GM23338 (cell line): ENCODE measurements at regions not wholly inside any gene's neighbourhood (a gene's known extent, or its start where the extent isn't known, plus 50 kb on each side); places are given as distances from the start of the nearest gene placed in this dataset.

Source experiments
- ATAC-seq: fragments of 200-7000 bp; cut with Tn5 transposase; 3 replicates; pipeline ENCODE4 v1.9.1; 2020
- DNase-seq: peaks from one replicate; pipeline ENCODE4 v3.0.0-alpha.2; 2015; ENCODE audit warnings: low spot score
- H2AFZ ChIP-seq: fragments of 200-600 bp; sonication (generic); 2 replicates; pipeline ENCODE4 v1.8.0; 2016; ENCODE audit warnings: antibody characterized with exemption, mild to moderate bottlenecking, moderate library complexity
- H3F3A ChIP-seq: fragments of 200-600 bp; sonication (generic); replicated peaks from 2 replicates; pipeline ENCODE4 v1.8.0; 2017; ENCODE audit warnings: antibody characterized with exemption, mixed run types, low read depth
- H3K27ac ChIP-seq: fragments of 200-600 bp; sonication (generic); 2 replicates; pipeline ENCODE4 v1.6.1; 2016; ENCODE audit warnings: low read depth
- H3K27me3 ChIP-seq: fragments of 200-600 bp; sonication (generic); 2 replicates; pipeline ENCODE4 v1.8.0; 2016; ENCODE audit warnings: mild to moderate bottlenecking, mixed run types, moderate library complexity; ENCODE audit not compliant: insufficient read depth
- H3K36me3 ChIP-seq: fragments of 200-600 bp; sonication (generic); 2 replicates; pipeline ENCODE4 v1.8.0; 2016; ENCODE audit warnings: mild to moderate bottlenecking; ENCODE audit not compliant: insufficient read depth
- H3K4me1 ChIP-seq: fragments of 200-600 bp; sonication (generic); 2 replicates; pipeline ENCODE4 v1.8.0; 2016; ENCODE audit warnings: mild to moderate bottlenecking, moderate library complexity; ENCODE audit not compliant: insufficient read depth
- H3K4me2 ChIP-seq: fragments of 200-600 bp; sonication (generic); 2 replicates; pipeline ENCODE4 v1.7.1; 2017; ENCODE audit warnings: mixed run types
- H3K4me3 ChIP-seq: fragments of 200-600 bp; sonication (generic); 2 replicates; pipeline ENCODE4 v1.6.1; 2016; ENCODE audit warnings: mixed run types
- H3K79me2 ChIP-seq: fragments of 200-600 bp; sonication (generic); replicated peaks from 2 replicates; pipeline ENCODE4 v1.8.0; 2017; ENCODE audit warnings: mild to moderate bottlenecking; ENCODE audit not compliant: insufficient read depth
- H3K9me2 ChIP-seq: fragments of 200-600 bp; sonication (generic); 2 replicates; pipeline ENCODE4 v1.8.0; 2017; ENCODE audit not compliant: insufficient read depth
- H4K20me1 ChIP-seq: fragments of 200-600 bp; sonication (generic); replicated peaks from 2 replicates; pipeline ENCODE4 v1.8.0; 2017; ENCODE audit warnings: mild to moderate bottlenecking; ENCODE audit not compliant: insufficient read depth
- H3K27ac Mint-ChIP-seq: 2 replicates; pipeline ENCODE4 v1.8.0; 2020; ENCODE audit warnings: inconsistent platforms, mild to moderate bottlenecking, moderate library complexity, mixed read lengths
- H3K27me3 Mint-ChIP-seq: 3 replicates; pipeline ENCODE4 v1.8.0; 2022; ENCODE audit warnings: low read depth, mild to moderate bottlenecking, moderate library complexity, mixed read lengths, inconsistent platforms; ENCODE audit not compliant: insufficient read depth, poor library complexity
- H3K36me3 Mint-ChIP-seq: 3 replicates; pipeline ENCODE4 v1.8.0; 2021; ENCODE audit warnings: low read depth, mild to moderate bottlenecking, inconsistent platforms, moderate library complexity, mixed read lengths
- H3K4me1 Mint-ChIP-seq: 3 replicates; pipeline ENCODE4 v1.8.0; 2020; ENCODE audit warnings: mild to moderate bottlenecking, inconsistent platforms, mixed read lengths
- H3K4me3 Mint-ChIP-seq: 3 replicates; pipeline ENCODE4 v1.8.0; 2021; ENCODE audit warnings: moderate library complexity, mild to moderate bottlenecking, inconsistent platforms, mixed read lengths
- H3K9me3 Mint-ChIP-seq: 3 replicates; pipeline ENCODE4 v1.8.0; 2020; ENCODE audit warnings: moderate library complexity, mild to moderate bottlenecking, inconsistent platforms, mixed read lengths
- CREB1 ChIP-seq: fragments of 250-450 bp; sonication (Bioruptor Pico); IDR thresholded peaks from 2 replicates; pipeline ENCODE4 v1.5.0; 2020; ENCODE audit warnings: low read depth, mild to moderate bottlenecking, moderate library complexity
- EZH2phosphoT487 ChIP-seq: fragments of 200-600 bp; sonication (generic); IDR thresholded peaks from one replicate; pipeline ENCODE4 v1.8.1; 2018; ENCODE audit warnings: antibody characterized with exemption; ENCODE audit not compliant: unreplicated experiment
- JUNB ChIP-seq: IDR thresholded peaks from one replicate; pipeline ENCODE4 v1.6.1; 2016; ENCODE audit warnings: antibody characterized with exemption; ENCODE audit not compliant: unreplicated experiment
- NANOG ChIP-seq: IDR thresholded peaks from 2 replicates; pipeline ENCODE4 v1.6.1; 2016; ENCODE audit warnings: antibody characterized with exemption, borderline replicate concordance
- POLR2AphosphoS5 ChIP-seq: IDR thresholded peaks from 2 replicates; pipeline ENCODE4 v1.6.1; 2016; ENCODE audit warnings: antibody characterized with exemption, low read depth
- STAT1 ChIP-seq: IDR thresholded peaks from one replicate; pipeline ENCODE4 v1.6.1; 2016; ENCODE audit warnings: antibody characterized with exemption; ENCODE audit not compliant: unreplicated experiment
- TF ChIP-seq, protein P1 (sequence below): fragments of 250-450 bp; sonication (Bioruptor Pico); IDR thresholded peaks from 2 replicates; pipeline ENCODE4 v1.5.0; 2020; ENCODE audit warnings: mild to moderate bottlenecking, moderate library complexity
- TF ChIP-seq, protein P2 (sequence below): IDR thresholded peaks from 2 replicates; pipeline ENCODE4 v1.6.1; 2016; ENCODE audit warnings: antibody characterized with exemption

DNA sequence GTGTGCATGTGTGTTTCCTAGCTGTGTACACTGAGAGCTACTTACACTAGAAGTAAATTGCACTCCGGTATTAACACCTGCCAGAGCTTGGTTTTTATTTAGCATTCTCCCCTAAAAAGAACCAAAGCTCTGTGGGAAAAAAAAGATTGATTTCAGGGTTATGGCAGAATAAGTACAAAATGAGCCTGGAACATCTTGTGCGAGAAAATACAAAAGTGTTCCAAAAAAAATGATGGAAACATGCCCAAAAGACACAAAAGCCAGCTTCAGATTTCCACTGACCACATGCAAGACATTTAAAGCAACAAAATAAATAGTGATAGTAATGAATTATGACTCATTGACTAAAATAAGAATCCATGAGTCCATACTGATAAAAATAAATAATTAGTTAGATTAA lies 188.3 kb downstream of the GXYLT1 start (continued):
- TF ChIP-seq, protein P1, sequence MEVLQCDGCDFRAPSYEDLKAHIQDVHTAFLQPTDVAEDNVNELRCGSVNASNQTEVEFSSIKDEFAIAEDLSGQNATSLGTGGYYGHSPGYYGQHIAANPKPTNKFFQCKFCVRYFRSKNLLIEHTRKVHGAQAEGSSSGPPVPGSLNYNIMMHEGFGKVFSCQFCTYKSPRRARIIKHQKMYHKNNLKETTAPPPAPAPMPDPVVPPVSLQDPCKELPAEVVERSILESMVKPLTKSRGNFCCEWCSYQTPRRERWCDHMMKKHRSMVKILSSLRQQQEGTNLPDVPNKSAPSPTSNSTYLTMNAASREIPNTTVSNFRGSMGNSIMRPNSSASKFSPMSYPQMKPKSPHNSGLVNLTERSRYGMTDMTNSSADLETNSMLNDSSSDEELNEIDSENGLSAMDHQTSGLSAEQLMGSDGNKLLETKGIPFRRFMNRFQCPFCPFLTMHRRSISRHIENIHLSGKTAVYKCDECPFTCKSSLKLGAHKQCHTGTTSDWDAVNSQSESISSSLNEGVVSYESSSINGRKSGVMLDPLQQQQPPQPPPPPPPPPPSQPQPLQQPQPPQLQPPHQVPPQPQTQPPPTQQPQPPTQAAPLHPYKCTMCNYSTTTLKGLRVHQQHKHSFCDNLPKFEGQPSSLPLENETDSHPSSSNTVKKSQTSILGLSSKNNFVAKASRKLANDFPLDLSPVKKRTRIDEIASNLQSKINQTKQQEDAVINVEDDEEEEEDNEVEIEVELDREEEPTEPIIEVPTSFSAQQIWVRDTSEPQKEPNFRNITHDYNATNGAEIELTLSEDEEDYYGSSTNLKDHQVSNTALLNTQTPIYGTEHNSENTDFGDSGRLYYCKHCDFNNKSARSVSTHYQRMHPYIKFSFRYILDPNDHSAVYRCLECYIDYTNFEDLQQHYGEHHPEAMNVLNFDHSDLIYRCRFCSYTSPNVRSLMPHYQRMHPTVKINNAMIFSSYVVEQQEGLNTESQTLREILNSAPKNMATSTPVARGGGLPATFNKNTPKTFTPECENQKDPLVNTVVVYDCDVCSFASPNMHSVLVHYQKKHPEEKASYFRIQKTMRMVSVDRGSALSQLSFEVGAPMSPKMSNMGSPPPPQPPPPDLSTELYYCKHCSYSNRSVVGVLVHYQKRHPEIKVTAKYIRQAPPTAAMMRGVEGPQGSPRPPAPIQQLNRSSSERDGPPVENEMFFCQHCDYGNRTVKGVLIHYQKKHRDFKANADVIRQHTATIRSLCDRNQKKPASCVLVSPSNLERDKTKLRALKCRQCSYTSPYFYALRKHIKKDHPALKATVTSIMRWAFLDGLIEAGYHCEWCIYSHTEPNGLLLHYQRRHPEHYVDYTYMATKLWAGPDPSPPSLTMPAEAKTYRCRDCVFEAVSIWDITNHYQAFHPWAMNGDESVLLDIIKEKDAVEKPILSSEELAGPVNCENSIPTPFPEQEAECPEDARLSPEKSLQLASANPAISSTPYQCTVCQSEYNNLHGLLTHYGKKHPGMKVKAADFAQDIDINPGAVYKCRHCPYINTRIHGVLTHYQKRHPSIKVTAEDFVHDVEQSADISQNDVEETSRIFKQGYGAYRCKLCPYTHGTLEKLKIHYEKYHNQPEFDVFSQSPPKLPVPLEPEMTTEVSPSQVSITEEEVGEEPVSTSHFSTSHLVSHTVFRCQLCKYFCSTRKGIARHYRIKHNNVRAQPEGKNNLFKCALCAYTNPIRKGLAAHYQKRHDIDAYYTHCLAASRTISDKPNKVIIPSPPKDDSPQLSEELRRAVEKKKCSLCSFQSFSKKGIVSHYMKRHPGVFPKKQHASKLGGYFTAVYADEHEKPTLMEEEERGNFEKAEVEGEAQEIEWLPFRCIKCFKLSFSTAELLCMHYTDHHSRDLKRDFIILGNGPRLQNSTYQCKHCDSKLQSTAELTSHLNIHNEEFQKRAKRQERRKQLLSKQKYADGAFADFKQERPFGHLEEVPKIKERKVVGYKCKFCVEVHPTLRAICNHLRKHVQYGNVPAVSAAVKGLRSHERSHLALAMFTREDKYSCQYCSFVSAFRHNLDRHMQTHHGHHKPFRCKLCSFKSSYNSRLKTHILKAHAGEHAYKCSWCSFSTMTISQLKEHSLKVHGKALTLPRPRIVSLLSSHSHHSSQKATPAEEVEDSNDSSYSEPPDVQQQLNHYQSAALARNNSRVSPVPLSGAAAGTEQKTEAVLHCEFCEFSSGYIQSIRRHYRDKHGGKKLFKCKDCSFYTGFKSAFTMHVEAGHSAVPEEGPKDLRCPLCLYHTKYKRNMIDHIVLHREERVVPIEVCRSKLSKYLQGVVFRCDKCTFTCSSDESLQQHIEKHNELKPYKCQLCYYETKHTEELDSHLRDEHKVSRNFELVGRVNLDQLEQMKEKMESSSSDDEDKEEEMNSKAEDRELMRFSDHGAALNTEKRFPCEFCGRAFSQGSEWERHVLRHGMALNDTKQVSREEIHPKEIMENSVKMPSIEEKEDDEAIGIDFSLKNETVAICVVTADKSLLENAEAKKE (CRISPR knock-in tag): no peak

DNA sequence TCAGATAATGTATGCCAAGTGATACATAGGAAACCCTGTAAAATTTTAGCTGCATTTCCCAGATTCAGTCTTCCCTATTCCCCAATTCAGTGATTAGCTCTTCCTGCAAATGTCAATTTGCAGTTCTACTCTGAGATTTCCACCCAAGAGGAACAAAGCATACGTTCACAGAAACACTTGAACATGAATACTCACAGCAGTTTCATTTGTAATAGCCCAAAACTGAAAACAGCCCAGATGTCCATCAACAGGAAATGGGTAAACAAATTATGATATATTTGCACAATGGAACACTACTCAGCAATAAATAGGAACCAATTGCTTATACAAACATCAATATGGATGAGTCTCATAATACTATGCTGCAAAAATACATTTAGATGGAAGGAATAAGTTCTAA lies 194.2 kb downstream of the GXYLT1 start:
- no peak overlapping the region for H3K27ac Mint-ChIP-seq
- no peaks in the 10 kb centered on the region for H4K20me1 ChIP-seq
- no peaks in the 10 kb centered on the region for H3K27me3 ChIP-seq
- H3K4me2 ChIP-seq: no peak overlapping the region
- H3K36me3 ChIP-seq: no peaks in the 10 kb centered on the region
- H3K4me1 Mint-ChIP-seq: no peaks in the 10 kb centered on the region
- no peaks in the 10 kb centered on the region for H3K79me2 ChIP-seq
- H3K9me3 Mint-ChIP-seq: peaks cover 28% of the 10 kb centered on the region
- no peak overlapping the region for H2AFZ ChIP-seq
- peaks cover 8% of the 10 kb centered on the region for H3K36me3 Mint-ChIP-seq
- H3K9me2 ChIP-seq: no peaks in the 10 kb centered on the region
- DNase-seq: no peak
- H3K4me1 ChIP-seq: no peaks in the 10 kb centered on the region
- TF ChIP-seq STAT1: no peak
- TF ChIP-seq NANOG: no peak
- TF ChIP-seq JUNB: no peak
- TF ChIP-seq CREB1 (CRISPR knock-in tag): no peak
- TF ChIP-seq, protein P2, sequence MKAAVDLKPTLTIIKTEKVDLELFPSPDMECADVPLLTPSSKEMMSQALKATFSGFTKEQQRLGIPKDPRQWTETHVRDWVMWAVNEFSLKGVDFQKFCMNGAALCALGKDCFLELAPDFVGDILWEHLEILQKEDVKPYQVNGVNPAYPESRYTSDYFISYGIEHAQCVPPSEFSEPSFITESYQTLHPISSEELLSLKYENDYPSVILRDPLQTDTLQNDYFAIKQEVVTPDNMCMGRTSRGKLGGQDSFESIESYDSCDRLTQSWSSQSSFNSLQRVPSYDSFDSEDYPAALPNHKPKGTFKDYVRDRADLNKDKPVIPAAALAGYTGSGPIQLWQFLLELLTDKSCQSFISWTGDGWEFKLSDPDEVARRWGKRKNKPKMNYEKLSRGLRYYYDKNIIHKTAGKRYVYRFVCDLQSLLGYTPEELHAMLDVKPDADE: no peak
- no peak for TF ChIP-seq EZH2phosphoT487
- TF ChIP-seq POLR2AphosphoS5: no peak
- H3K27me3 Mint-ChIP-seq: peaks cover 2% of the 10 kb centered on the region
- no peak overlapping the region for H3K4me3 ChIP-seq
- H3K4me3 Mint-ChIP-seq: no peak overlapping the region
- H3F3A ChIP-seq: no peaks in the 10 kb centered on the region
- H3K27ac ChIP-seq: no peak overlapping the region
- ATAC-seq: no peak
